ENCODE measurements at regions not wholly inside any gene's neighbourhood (a gene's known extent, or its start where the extent isn't known, plus 50 kb on each side); places are given as distances from the start of the nearest gene placed in this dataset.
"Not testable (repeated sequence)": the region's sequence is repeated elsewhere in the genome, so short reads cannot be mapped to it uniquely, and the experiment has no call there.

GRCh38 chr14:40119321-40119720 lies 687.1 kb upstream of the FBXO33 start:
- no peak for DNase-seq (ENCODE audit: low read depth)

GRCh38 chr14:40115583-40115982 lies 683.4 kb upstream of the FBXO33 start:
- no peak for DNase-seq (ENCODE audit: low read depth)

GRCh38 chr14:40113671-40114070 lies 681.4 kb upstream of the FBXO33 start:
- no peak for DNase-seq (ENCODE audit: low read depth)

- DNase-seq (ENCODE audit: low read depth) = no peak
These were observed 668.4 kb upstream of the FBXO33 start for GRCh38 chr14:40100544-40101196.

GRCh38 chr14:40099316-40099715 lies 667.1 kb upstream of the FBXO33 start:
- no peak for DNase-seq (ENCODE audit: low read depth)

GRCh38 chr14:40098468-40098867 lies 666.2 kb upstream of the FBXO33 start:
- no peak for DNase-seq (ENCODE audit: low read depth)

- no peak for DNase-seq (ENCODE audit: low read depth)
These were observed 664.7 kb upstream of the FBXO33 start for GRCh38 chr14:40096968-40097367.

- DNase-seq (ENCODE audit: low read depth) = no peak
These were observed 661.6 kb upstream of the FBXO33 start for GRCh38 chr14:40093800-40094199.

GRCh38 chr14:40074169-40074568 lies 641.9 kb upstream of the FBXO33 start:
- DNase-seq (ENCODE audit: low read depth) = no peak

- no peak for DNase-seq (ENCODE audit: low read depth)
These were observed 639.9 kb upstream of the FBXO33 start for GRCh38 chr14:40072175-40072574.

GRCh38 chr14:40058901-40059897 lies 627.0 kb upstream of the FBXO33 start:
- DNase-seq (ENCODE audit: low read depth) = no peak

GRCh38 chr14:40053416-40053815 lies 621.2 kb upstream of the FBXO33 start:
- no peak for DNase-seq (ENCODE audit: low read depth)

GRCh38 chr14:40028991-40029390 lies 596.8 kb upstream of the FBXO33 start:
- no peak for DNase-seq (ENCODE audit: low read depth)

- no peak for DNase-seq (ENCODE audit: low read depth)
These were observed 592.9 kb upstream of the FBXO33 start for GRCh38 chr14:40025101-40025500.

GRCh38 chr14:40010961-40011360 lies 578.7 kb upstream of the FBXO33 start:
- DNase-seq (ENCODE audit: low read depth) = no peak

- DNase-seq (ENCODE audit: low read depth) = no peak
These were observed 577.5 kb upstream of the FBXO33 start for GRCh38 chr14:40009771-40010170.

GRCh38 chr14:40008345-40008744 lies 576.1 kb upstream of the FBXO33 start:
- not testable (repeated sequence) for DNase-seq (ENCODE audit: low read depth)

- no peak for DNase-seq (ENCODE audit: low read depth)
These were observed 572.8 kb upstream of the FBXO33 start for GRCh38 chr14:40004871-40005500.

- no peak for DNase-seq (ENCODE audit: low read depth)
These were observed 571.5 kb upstream of the FBXO33 start for GRCh38 chr14:40003773-40004172.

- no peak for DNase-seq (ENCODE audit: low read depth)
These were observed 566.6 kb upstream of the FBXO33 start for GRCh38 chr14:39998854-39999253.

GRCh38 chr14:39998114-39998513 lies 565.9 kb upstream of the FBXO33 start:
- no peak for DNase-seq (ENCODE audit: low read depth)

- no peak for DNase-seq (ENCODE audit: low read depth)
These were observed 558.8 kb upstream of the FBXO33 start for GRCh38 chr14:39991041-39991440.

- DNase-seq (ENCODE audit: low read depth) = no peak
These were observed 556.7 kb upstream of the FBXO33 start for GRCh38 chr14:39988939-39989338.
